ENCODE measurements at regions not wholly inside any gene's neighbourhood (a gene's known extent, or its start where the extent isn't known, plus 50 kb on each side); places are given as distances from the start of the nearest gene placed in this dataset.

GRCh38 chr6:170081556-170081955 lies 209.3 kb downstream of the DLL1 start:
- H3K4me3 ChIP-seq (ENCODE audit: low read depth, low read length): no peak overlapping the region
- TF ChIP-seq CTCF (conservative IDR thresholded peaks at IDR 0.05; ENCODE audit: low read depth, low read length): no peak
- DNase-seq (ENCODE audit: low read depth): no peak

- no peak for TF ChIP-seq CTCF (conservative IDR thresholded peaks at IDR 0.05; ENCODE audit: low read depth, low read length)
- no peak for DNase-seq (ENCODE audit: low read depth)
- H3K4me3 ChIP-seq (ENCODE audit: low read depth, low read length): no peak overlapping the region
Measured at GRCh38 chr6:170080828-170081371, 210.0 kb downstream of the DLL1 start.

GRCh38 chr6:170080169-170080827 lies 210.6 kb downstream of the DLL1 start:
- TF ChIP-seq CTCF (conservative IDR thresholded peaks at IDR 0.05; ENCODE audit: low read depth, low read length): no peak
- DNase-seq (ENCODE audit: low read depth): no peak
- H3K4me3 ChIP-seq (ENCODE audit: low read depth, low read length): no peak overlapping the region

GRCh38 chr6:170076466-170077165 lies 214.3 kb downstream of the DLL1 start:
- no peak for DNase-seq (ENCODE audit: low read depth)
- H3K4me3 ChIP-seq (ENCODE audit: low read depth, low read length): no peak overlapping the region
- no peak for TF ChIP-seq CTCF (conservative IDR thresholded peaks at IDR 0.05; ENCODE audit: low read depth, low read length)

GRCh38 chr6:170075659-170076223 lies 215.1 kb downstream of the DLL1 start:
- H3K4me3 ChIP-seq (ENCODE audit: low read depth, low read length): no peak overlapping the region
- DNase-seq (ENCODE audit: low read depth): no peak
- no peak for TF ChIP-seq CTCF (conservative IDR thresholded peaks at IDR 0.05; ENCODE audit: low read depth, low read length)

GRCh38 chr6:170074907-170075306 lies 216.0 kb downstream of the DLL1 start:
- TF ChIP-seq CTCF (conservative IDR thresholded peaks at IDR 0.05; ENCODE audit: low read depth, low read length): no peak
- no peak overlapping the region for H3K4me3 ChIP-seq (ENCODE audit: low read depth, low read length)
- DNase-seq (ENCODE audit: low read depth): no peak

All from epithelial cell of proximal tubule (primary cell).